AG09309 (cell line): ENCODE measurements at regions not wholly inside any gene's neighbourhood (a gene's known extent, or its start where the extent isn't known, plus 50 kb on each side); places are given as distances from the start of the nearest gene placed in this dataset.

Source experiments
- DNase-seq: peaks from one replicate; pipeline ENCODE4 v3.0.0-alpha.2; 2010; ENCODE audit warnings: low read depth
- H3K4me3 ChIP-seq: 2 replicates; pipeline ENCODE4 v1.5.1; 2011; ENCODE audit warnings: mild to moderate bottlenecking, low read depth, low read length, moderate library complexity; ENCODE audit not compliant: control insufficient read depth
- TF ChIP-seq, protein P1 (sequence below): IDR thresholded peaks from 2 replicates; pipeline ENCODE4 v1.5.1; 2011; ENCODE audit warnings: mild to moderate bottlenecking, low read depth, low read length, inconsistent platforms; ENCODE audit not compliant: insufficient read depth, control insufficient read depth; ENCODE audit errors: missing control alignments

DNA sequence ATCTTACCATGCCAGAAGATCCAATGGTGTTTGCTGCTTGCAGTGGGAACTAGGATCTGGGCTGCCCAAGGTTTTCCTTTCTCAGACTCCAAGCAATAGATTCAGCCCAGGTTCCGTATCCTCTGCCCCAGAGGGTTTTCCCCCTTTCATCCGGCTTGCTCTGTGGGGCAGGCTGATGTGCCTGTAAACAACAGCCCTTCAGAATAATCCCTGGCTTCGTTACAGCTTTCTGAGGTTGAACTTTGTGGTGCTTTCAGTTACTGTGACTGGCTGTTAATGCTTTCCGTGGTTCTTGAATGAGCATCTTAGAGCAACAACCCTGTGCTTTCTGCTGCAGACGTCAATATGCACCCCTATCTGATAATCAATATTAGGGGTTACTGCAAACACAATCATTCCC is 400.4 kb downstream of the BTBD3 start:
- TF ChIP-seq, protein P1, sequence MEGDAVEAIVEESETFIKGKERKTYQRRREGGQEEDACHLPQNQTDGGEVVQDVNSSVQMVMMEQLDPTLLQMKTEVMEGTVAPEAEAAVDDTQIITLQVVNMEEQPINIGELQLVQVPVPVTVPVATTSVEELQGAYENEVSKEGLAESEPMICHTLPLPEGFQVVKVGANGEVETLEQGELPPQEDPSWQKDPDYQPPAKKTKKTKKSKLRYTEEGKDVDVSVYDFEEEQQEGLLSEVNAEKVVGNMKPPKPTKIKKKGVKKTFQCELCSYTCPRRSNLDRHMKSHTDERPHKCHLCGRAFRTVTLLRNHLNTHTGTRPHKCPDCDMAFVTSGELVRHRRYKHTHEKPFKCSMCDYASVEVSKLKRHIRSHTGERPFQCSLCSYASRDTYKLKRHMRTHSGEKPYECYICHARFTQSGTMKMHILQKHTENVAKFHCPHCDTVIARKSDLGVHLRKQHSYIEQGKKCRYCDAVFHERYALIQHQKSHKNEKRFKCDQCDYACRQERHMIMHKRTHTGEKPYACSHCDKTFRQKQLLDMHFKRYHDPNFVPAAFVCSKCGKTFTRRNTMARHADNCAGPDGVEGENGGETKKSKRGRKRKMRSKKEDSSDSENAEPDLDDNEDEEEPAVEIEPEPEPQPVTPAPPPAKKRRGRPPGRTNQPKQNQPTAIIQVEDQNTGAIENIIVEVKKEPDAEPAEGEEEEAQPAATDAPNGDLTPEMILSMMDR: no peak
- DNase-seq: no peak
- H3K4me3 ChIP-seq: no peak overlapping the region

DNA sequence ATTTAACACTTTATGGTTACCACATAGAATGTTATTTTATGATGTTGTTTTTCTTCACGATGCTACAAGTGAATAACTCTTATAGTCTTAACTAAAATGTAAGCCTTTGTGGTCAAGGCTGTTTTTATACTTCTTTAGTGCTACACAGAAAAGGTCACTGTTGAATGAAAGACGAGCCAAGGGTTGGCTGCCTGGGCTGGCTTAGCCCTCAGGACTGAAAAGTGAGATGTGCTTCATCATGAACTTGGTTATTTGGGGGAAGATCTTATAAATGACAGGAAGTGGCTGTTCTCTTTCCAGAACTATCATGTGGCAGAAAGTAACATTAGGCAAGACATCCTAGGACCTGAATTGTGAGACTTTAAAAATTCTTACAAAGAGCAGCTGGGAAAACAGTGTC is 404.0 kb downstream of the BTBD3 start:
- no peak overlapping the region for H3K4me3 ChIP-seq
- TF ChIP-seq, protein P1: no peak
- DNase-seq: no peak

DNA sequence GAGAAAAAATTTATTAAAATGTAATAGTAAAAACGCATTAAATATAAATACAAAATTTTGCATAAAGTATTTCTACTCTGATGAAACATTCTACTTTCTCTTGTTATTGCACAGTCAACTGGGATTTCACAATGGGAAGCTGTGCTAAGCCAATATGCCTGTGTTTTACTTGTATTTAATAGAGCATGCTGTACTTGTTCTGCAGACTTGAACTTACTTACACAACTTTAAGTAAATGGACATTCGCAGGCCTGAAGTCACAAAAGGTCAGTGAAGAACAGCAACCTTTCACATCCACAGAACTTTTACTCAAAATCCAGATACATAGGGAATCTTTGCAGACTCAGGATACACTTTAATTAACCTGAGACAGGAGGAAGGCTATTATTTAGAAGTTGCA is 409.5 kb downstream of the BTBD3 start:
- no peak for DNase-seq
- TF ChIP-seq, protein P1: no peak
- no peak overlapping the region for H3K4me3 ChIP-seq

DNA sequence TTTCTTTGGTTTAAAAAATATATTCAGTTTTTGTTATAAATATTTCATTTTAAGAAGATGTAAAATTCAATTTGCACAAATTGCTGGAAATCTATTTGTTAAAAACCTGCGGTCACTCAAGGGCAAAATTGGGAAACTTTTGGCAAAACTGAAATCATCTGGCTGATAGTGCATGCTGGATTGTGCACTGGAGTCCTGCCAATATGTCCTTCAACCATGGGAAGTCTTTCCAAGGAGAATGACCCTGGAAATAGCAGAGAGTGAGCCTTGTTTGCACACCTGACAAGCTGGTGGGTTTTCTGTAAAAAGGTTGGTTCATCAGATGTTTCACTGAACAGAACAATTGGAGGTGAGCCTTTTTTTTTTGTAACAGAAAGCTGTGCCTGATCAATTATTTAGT is 413.5 kb downstream of the BTBD3 start:
- no peak for DNase-seq
- TF ChIP-seq, protein P1: no peak
- no peak overlapping the region for H3K4me3 ChIP-seq

DNA sequence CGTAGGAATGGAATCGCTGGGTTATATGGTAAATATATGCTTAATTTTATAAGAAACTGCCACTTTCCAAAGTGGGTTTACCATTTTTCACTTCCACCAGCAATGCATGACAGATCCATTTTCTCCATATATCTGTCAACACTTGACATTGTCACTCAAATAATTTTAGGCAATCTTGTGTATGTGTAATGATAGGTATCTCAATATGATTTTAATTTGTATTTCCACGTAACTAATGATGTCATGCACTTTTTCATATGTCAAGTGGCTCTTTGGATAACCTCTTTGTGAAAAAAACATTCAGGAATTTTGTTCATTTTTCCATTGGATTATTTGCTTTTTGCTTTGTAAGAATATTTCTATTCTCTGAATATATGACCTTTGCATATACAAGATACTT is 419.9 kb downstream of the BTBD3 start:
- DNase-seq: no peak
- TF ChIP-seq, protein P1: no peak
- H3K4me3 ChIP-seq: no peak overlapping the region

DNA sequence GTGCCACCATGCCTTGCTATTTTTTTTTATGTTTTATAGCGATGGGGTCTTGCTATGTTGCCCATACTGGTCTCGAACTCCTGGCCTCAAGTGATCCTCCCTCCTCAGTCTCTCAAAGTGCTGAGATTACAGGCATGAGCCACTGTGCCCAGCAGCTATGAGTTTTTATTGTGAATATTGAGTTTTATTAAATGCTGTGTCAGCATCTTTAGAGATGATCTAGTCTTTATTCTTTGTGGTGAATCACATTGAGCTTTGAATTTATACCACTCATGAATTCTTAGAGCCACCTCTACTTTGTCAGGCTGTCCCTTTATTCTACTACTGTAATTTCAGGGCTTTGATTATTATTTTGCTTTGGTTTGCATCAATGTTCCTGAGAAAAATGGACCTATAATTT is 428.3 kb downstream of the BTBD3 start:
- no peak for DNase-seq
- no peak overlapping the region for H3K4me3 ChIP-seq
- TF ChIP-seq, protein P1: no peak

DNA sequence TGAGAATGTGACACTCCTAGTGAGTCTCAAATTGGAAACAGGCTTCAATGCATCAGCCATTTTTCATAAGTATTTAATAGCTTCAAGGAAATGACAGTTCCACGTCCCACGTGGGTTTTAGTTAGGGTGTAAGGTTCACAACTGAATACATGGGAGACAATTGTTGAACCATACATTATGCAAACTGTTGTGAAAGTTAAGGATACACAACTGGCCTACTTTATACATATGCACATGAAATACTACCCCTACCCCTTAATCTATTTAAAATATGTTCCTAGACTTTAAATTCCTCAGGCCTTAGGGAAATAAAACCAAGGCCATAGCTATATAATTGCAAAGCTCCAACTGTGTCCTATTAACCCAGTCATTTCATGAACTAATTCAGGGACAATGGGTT is 436.1 kb downstream of the BTBD3 start:
- DNase-seq: no peak
- TF ChIP-seq, protein P1: no peak
- no peak overlapping the region for H3K4me3 ChIP-seq
